IPS-20b (cell line): ENCODE measurements at regions not wholly inside any gene's neighbourhood (a gene's known extent, or its start where the extent isn't known, plus 50 kb on each side); places are given as distances from the start of the nearest gene placed in this dataset.

ENCODE experiments used
- H3K27ac ChIP-seq: one replicate; pipeline ENCODE4 v1.5.1; 2013; ENCODE audit warnings: low read length
- H3K27me3 ChIP-seq: 2 replicates; pipeline ENCODE4 v1.6.1; 2013; ENCODE audit warnings: mild to moderate bottlenecking, low read length, inconsistent platforms; ENCODE audit not compliant: insufficient read depth
- H3K36me3 ChIP-seq: 2 replicates; pipeline ENCODE4 v1.6.1; 2013; ENCODE audit warnings: low read depth, mild to moderate bottlenecking, inconsistent platforms, low read length, moderate library complexity; ENCODE audit not compliant: insufficient read depth
- H3K4me1 ChIP-seq: 2 replicates; pipeline ENCODE4 v1.6.1; 2013; ENCODE audit warnings: mild to moderate bottlenecking, control low read depth, inconsistent platforms, low read length, moderate library complexity; ENCODE audit not compliant: insufficient read depth
- H3K4me3 ChIP-seq: 2 replicates; pipeline ENCODE4 v1.5.1; 2013; ENCODE audit warnings: mild to moderate bottlenecking, low read length, inconsistent platforms
- H3K9ac ChIP-seq: 2 replicates; pipeline ENCODE4 v1.6.1; 2013; ENCODE audit warnings: low read depth, mild to moderate bottlenecking, inconsistent platforms, low read length, moderate library complexity
- H3K9me3 ChIP-seq: 2 replicates; pipeline ENCODE4 v1.6.1; 2013; ENCODE audit warnings: mild to moderate bottlenecking, low read depth, low read length, inconsistent platforms; ENCODE audit not compliant: insufficient read depth

DNA sequence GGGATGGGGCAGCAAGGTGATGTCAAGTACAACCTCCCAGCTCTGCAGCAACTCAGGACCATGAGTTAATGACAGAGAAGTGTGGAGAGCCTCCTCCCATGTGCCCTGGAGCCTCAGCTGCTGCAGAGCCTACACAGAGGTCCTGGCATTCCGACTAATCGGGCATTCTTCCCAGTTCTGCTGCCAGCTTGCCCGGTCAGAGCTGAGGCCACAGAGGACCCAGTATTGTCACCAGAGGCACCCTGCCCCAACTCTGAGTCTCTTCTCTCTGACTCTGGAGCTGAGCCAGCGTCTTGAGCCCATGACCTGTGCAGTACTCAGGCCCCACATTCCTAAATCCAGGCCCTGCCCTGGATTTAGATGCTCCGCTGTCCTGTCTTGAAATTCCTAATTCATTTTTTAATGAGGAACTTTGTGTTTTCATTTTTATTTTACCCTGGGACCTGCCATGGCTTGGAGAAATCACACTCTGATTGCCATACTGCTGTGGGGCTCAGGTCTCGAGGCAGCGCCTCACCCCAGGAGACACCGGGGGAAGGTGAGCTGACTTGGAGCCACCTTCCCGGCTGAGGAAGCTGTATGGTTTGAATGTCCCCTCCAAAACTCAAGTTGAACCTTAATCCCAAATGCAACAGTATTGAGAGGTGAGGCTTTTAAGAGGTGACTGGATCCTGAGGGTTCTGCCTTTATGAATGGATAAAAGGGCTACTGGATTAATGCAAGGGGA, 144.9 kb upstream of the ZNF507 start:
- Histone ChIP-seq H3K27ac (no peak overlapping the region), H3K9me3 (no peaks in the 10 kb centered on the region), H3K4me3 (no peak overlapping the region), H3K36me3 (no peaks in the 10 kb centered on the region), H3K4me1 (no peaks in the 10 kb centered on the region), H3K9ac (no peak overlapping the region), H3K27me3 (no peaks in the 10 kb centered on the region)

DNA sequence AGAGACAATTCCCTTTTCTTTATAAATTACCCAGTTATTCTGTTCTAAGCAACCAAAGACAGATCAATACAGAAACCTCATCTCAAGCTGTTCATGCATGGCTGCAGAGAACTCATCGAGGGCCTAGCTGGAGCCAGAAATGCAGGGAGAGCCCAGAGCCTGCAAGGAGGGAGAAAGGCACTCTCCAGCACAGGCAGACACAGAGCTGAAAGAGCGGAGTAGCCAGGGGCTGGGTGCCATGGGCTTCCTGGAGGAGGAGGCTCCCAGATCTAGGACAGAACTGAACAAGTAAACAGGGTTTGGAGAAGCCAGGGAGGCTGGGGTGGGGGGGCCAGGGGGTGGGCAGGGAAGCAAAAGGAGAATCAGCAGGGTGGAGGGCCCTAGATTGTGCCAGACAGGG, 144.2 kb upstream of the ZNF507 start:
- Histone ChIP-seq H3K9me3 (no peaks in the 10 kb centered on the region), H3K4me3 (no peak overlapping the region), H3K9ac (no peak overlapping the region), H3K27ac (no peak overlapping the region), H3K36me3 (no peaks in the 10 kb centered on the region), H3K27me3 (no peaks in the 10 kb centered on the region), H3K4me1 (no peaks in the 10 kb centered on the region)

DNA sequence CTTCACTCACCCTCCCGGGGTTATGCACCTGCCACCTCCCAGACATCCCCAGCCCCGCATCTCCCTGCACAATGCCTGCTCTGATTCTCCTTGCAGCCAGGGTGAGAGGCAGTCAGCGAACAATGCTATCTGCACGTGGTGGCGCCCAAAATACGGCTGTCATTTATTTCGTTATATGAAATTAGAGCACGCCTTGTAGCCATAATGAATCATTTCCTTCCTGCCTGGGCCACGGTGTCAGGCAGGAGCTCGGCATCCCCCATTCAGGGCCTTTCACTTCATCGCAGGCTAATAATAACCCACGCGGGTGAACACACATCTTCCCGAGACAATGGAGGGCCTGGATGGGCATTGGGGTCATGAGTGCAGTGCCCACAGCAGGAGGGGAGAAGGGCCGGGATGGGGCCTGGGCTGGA, 143.8 kb upstream of the ZNF507 start:
- H3K4me1 ChIP-seq, result no peaks in the 10 kb centered on the region
- H3K27ac ChIP-seq, result no peak overlapping the region
- H3K9ac ChIP-seq, result no peak overlapping the region
- H3K27me3 ChIP-seq, result no peaks in the 10 kb centered on the region
- no peaks in the 10 kb centered on the region for H3K36me3 ChIP-seq
- H3K9me3 ChIP-seq, result no peaks in the 10 kb centered on the region
- no peak overlapping the region for H3K4me3 ChIP-seq

- no peaks in the 10 kb centered on the region for H3K4me1 ChIP-seq
- H3K4me3 ChIP-seq, result no peak overlapping the region
- no peaks in the 10 kb centered on the region for H3K27me3 ChIP-seq
- H3K9me3 ChIP-seq, result no peaks in the 10 kb centered on the region
- no peak overlapping the region for H3K27ac ChIP-seq
- H3K9ac ChIP-seq, result no peak overlapping the region
- no peaks in the 10 kb centered on the region for H3K36me3 ChIP-seq
These were observed 143.2 kb upstream of the ZNF507 start for GRCh38 chr19:32202244-32202643.

DNA sequence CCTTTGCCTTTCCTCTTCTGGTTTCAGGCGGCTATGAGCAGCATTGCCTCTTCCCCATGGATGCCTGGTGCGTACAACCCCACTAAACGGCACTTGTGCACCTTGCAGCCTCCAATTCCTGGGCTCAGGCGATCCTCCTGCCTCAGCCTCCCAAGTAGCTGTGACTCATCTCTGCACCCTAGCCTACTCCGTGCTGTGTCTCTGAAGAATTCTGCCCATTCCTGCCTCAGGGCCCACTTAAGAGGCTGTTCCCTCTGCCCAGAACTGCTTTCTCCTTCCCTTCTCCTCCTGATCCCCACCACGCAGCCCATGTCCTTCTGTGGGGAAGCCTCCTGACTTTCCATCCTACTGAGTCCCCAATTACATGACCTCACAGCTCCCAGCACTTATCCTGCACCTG, 142.2 kb upstream of the ZNF507 start:
- H3K4me3 ChIP-seq, result no peak overlapping the region
- no peaks in the 10 kb centered on the region for H3K27me3 ChIP-seq
- no peaks in the 10 kb centered on the region for H3K9me3 ChIP-seq
- no peak overlapping the region for H3K9ac ChIP-seq
- no peaks in the 10 kb centered on the region for H3K4me1 ChIP-seq
- H3K36me3 ChIP-seq, result no peaks in the 10 kb centered on the region
- no peak overlapping the region for H3K27ac ChIP-seq

- no peak overlapping the region for H3K4me3 ChIP-seq
- no peaks in the 10 kb centered on the region for H3K4me1 ChIP-seq
- H3K9me3 ChIP-seq, result peaks cover 6% of the 10 kb centered on the region; the same call in 1 of the 2 replicates
- no peaks in the 10 kb centered on the region for H3K27me3 ChIP-seq
- no peak overlapping the region for H3K9ac ChIP-seq
- H3K27ac ChIP-seq, result no peak overlapping the region
- no peaks in the 10 kb centered on the region for H3K36me3 ChIP-seq
These were observed 139.3 kb upstream of the ZNF507 start for GRCh38 chr19:32206065-32206464.

DNA sequence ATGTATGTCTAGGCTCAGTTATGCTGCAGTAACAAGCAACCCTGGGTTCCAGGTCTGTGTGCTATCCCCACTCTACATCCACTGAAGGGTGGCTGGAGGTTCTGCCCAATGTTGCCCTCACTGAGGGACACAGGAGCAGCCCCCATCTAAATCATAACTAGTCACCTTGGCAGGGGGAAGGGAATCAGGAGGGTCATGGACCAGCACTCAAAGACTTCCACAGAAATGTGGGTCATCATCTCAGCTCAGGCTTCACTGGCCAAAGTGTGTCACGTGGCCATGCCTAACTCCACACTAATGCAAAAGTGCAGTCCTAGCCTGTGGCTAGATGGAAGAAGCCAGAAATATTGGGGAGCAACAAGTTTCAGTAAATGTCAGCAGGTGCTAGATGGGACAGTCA, 137.3 kb upstream of the ZNF507 start:
- H3K27ac ChIP-seq, result no peak overlapping the region
- H3K27me3 ChIP-seq, result no peaks in the 10 kb centered on the region
- no peaks in the 10 kb centered on the region for H3K36me3 ChIP-seq
- no peak overlapping the region for H3K9ac ChIP-seq
- no peaks in the 10 kb centered on the region for H3K4me1 ChIP-seq
- peaks cover 17% of the 10 kb centered on the region for H3K9me3 ChIP-seq
- H3K4me3 ChIP-seq, result no peak overlapping the region

- Histone ChIP-seq H3K27ac (no peak overlapping the region), H3K4me3 (no peak overlapping the region), H3K4me1 (no peaks in the 10 kb centered on the region), H3K9me3 (no peaks in the 10 kb centered on the region), H3K9ac (no peak overlapping the region), H3K27me3 (peaks cover 24% of the 10 kb centered on the region), H3K36me3 (no peaks in the 10 kb centered on the region)
These were observed 126.0 kb upstream of the ZNF507 start for GRCh38 chr19:32219392-32219791.

DNA sequence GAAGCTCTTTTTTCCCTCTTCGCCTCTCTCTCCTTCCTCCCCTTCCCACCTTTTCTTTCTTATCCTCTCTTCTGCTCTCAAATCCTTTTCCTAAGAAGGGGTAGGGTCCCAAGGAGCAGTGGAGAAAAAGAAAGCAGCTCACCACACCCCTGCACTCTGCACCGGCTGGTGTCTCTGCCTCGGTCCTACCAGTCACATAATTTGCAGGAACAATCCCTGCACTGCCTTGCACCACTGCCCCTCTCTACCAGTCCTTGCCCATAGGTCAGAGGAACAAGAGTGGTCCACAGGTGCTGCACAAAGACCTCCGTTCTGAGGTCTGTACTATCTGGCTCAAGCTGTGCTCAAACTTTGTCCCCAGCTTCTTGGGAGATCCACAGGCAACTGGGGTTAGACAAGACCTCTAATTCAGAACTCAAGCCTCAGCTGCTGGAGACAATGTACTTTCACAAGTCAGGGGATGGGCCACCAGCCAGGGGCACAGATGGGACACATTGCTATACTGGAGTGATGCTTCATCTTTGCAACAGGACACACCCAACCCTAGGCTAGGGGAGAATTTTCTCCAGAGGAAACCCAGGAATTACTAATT, 125.4 kb upstream of the ZNF507 start:
- Histone ChIP-seq H3K4me1 (no peaks in the 10 kb centered on the region), H3K4me3 (no peak overlapping the region), H3K36me3 (no peaks in the 10 kb centered on the region), H3K27ac (no peak overlapping the region), H3K27me3 (peaks cover 30% of the 10 kb centered on the region), H3K9ac (no peak overlapping the region), H3K9me3 (no peaks in the 10 kb centered on the region)

DNA sequence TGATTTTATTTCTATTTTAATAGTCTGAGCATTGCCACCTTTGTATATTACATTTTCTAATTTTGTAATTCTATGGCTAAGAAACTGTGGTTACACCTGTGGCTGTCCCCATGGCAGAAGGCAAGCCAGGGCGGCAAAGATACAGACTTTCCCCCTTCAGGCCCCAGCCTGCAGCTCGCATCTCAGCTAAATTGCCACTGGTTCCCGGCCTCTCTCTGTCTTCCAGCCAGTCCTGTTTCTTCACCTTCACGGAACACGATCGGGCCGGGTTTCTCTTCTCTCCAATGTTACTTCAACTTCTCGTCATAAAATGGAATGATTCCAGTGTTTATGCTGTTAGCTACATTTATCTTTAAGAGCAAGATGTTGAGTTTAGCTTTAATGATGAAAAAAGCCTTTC, 124.5 kb upstream of the ZNF507 start:
- no peak overlapping the region for H3K9ac ChIP-seq
- no peak overlapping the region for H3K4me3 ChIP-seq
- peaks cover 38% of the 10 kb centered on the region for H3K27me3 ChIP-seq
- no peaks in the 10 kb centered on the region for H3K4me1 ChIP-seq
- no peaks in the 10 kb centered on the region for H3K9me3 ChIP-seq
- H3K27ac ChIP-seq, result no peak overlapping the region
- no peaks in the 10 kb centered on the region for H3K36me3 ChIP-seq

DNA sequence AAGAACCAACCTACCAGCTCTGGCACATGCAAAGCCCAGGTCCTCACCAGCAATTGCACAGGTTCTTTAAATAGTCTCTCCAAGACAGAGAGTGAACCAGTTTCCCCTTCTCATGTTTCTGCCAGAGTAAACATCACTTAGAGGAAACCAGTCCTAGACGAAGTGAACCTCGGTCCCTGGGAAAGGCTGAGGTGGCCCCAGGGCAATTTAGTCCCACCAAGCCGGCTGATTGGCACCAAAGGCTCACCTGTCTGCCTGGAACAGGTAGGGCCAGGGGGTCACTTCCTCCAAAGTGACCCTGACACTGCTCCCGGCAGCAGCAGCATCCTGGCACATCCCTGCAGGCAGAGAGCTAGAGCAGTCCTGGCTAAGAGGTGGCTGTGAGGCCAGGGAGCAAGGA, 122.9 kb upstream of the ZNF507 start:
- H3K27ac ChIP-seq, result no peak overlapping the region
- no peaks in the 10 kb centered on the region for H3K36me3 ChIP-seq
- H3K4me1 ChIP-seq, result no peaks in the 10 kb centered on the region
- H3K9ac ChIP-seq, result no peak overlapping the region
- no peaks in the 10 kb centered on the region for H3K9me3 ChIP-seq
- peaks cover 38% of the 10 kb centered on the region for H3K27me3 ChIP-seq
- no peak overlapping the region for H3K4me3 ChIP-seq

- no peak overlapping the region for H3K9ac ChIP-seq
- H3K9me3 ChIP-seq, result no peaks in the 10 kb centered on the region
- H3K4me1 ChIP-seq, result no peaks in the 10 kb centered on the region
- H3K4me3 ChIP-seq, result no peak overlapping the region
- no peaks in the 10 kb centered on the region for H3K36me3 ChIP-seq
- H3K27ac ChIP-seq, result no peak overlapping the region
- peaks cover 38% of the 10 kb centered on the region for H3K27me3 ChIP-seq
These were observed 122.3 kb upstream of the ZNF507 start for GRCh38 chr19:32223106-32223505.
